ENCODE measurements at regions not wholly inside any gene's neighbourhood (a gene's known extent, or its start where the extent isn't known, plus 50 kb on each side); places are given as distances from the start of the nearest gene placed in this dataset.

DNA sequence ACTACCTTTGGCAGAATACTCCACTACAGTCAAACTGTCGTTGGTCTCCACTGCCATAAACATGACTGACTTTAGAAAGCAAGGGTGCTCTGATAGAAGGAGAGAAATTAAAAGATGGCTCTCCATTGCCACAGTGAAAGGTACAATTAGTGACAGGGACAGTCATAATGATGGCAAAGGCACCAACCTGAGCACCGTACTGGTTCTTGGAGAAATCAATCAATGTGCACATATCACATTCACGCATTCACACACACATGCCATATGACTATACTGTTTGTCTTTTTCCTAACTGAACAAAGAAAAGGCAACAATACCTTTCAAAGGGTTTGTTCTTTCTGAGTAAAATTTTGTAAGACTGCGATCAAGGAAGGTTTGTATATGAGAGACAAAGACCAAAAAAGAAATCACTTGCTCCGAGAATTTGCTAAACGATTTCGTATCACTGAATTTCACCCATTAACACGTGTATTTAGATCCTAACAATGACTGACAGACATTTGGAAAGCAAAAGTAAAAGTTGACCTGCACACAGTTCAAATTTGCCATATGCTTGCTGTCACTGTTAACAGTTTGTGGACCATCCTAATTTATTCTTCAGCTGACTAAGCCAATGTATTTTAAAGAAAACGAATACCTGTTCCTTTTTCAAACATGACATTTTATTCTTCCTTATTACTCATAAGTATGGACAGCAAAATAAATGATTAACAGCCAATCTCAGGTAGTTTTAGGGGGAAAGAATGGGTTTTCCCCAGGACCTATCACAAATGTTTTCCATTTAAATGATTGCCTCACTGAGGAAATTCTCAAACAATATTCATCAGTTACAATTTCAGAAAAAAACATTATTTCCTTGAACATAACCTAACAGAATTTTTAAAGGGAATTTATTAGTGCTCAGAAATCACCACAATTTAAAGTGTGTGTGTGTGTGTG is 644.4 kb downstream of the ZEB2 start:
- POLR2A ChIA-PET: no interaction called here
- DNase-seq (no peak), ATAC-seq (ENCODE audit: low read depth) (no peak)
- H2AFZ ChIP-seq (ENCODE audit: insufficient read depth, low read depth, low read length, poor library complexity, severe bottlenecking): no peak overlapping the region
- H3K4me2 ChIP-seq (replicated peaks; ENCODE audit: low read depth, low read length, poor library complexity, severe bottlenecking): no peak overlapping the region
- no peak overlapping the region for H3K27ac Mint-ChIP-seq
- WGBS (ENCODE audit: insufficient coverage): 92% methylated on average over 5 of the region's 9 CpGs
- no peaks in the 10 kb centered on the region for H3K79me2 ChIP-seq (ENCODE audit: control insufficient read depth, insufficient read depth, low read length)
- H3K36me3 ChIP-seq (replicated peaks in 1 of 2; ENCODE audit: control extremely low read depth in 1 of 2, control insufficient read depth in 1 of 2, extremely low read depth in 1 of 2, insufficient read depth in 2 of 2, low read length in 1 of 2): no peaks in the 10 kb centered on the region
- H3K9me3 Mint-ChIP-seq (ENCODE audit: insufficient read depth): peaks cover 2% of the 10 kb centered on the region
- H3K9ac ChIP-seq (ENCODE audit: low read length): no peak overlapping the region
- no peak overlapping the region for H3K4me3 ChIP-seq (ENCODE audit: control extremely low read depth in 1 of 5, extremely low read depth in 1 of 5, insufficient read depth in 1 of 5, low read depth in 2 of 5, low read length in 4 of 5)
- no peaks in the 10 kb centered on the region for H3K4me1 ChIP-seq (ENCODE audit: control insufficient read depth in 2 of 2, insufficient read depth in 2 of 2, low read length in 2 of 2)
- H3K27me3 Mint-ChIP-seq: no peaks in the 10 kb centered on the region
- no peak overlapping the region for H3K27ac ChIP-seq (ENCODE audit: low read length in 2 of 2)
- H3K9me3 ChIP-seq (ENCODE audit: control extremely low read depth in 1 of 3, control insufficient read depth in 2 of 3, insufficient read depth in 1 of 3, low read length in 2 of 3): no peaks in the 10 kb centered on the region
- intact Hi-C loops (cut with micrococcal nuclease): no loop called here
- no peak for TF ChIP-seq CTCF (IDR thresholded peaks at IDR 0.05)
- no peak for TF ChIP-seq EZH2 (IDR thresholded peaks at IDR 0.05; ENCODE audit: borderline replicate concordance, insufficient read depth, low read depth, low read length, poor library complexity, severe bottlenecking)
- no peak overlapping the region for H3K4me3 Mint-ChIP-seq
- H4K20me1 ChIP-seq (ENCODE audit: control insufficient read depth, insufficient read depth, low read length, poor library complexity, severe bottlenecking): no peaks in the 10 kb centered on the region
- CTCF ChIA-PET: no interaction called here
- no peaks in the 10 kb centered on the region for H3K4me1 Mint-ChIP-seq
- H3K27me3 ChIP-seq (replicated peaks in 1 of 4; ENCODE audit: control extremely low read depth in 1 of 4, control insufficient read depth in 3 of 4, insufficient read depth in 4 of 4, low read length in 3 of 4): no peaks in the 10 kb centered on the region

DNA sequence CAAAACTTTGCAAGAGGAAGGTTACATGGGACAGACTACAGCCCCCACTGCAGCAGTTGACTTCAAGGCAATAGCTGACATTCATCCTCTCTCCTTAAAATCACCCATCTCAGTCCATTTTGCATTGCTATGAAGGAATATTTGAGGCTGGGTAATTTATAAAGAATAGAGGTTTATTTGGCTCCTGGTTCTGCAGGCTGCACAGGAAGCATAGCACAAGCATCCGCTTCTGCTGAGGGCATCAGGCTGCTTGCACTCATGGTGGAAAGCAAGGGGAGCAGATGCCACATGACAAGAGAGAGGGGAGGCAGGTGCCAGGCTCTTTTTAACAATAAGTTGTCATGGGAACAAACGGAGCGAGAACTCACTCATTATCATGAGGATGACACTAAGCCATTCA is 646.0 kb downstream of the ZEB2 start:
- no peaks in the 10 kb centered on the region for H3K36me3 ChIP-seq (replicated peaks in 1 of 2; ENCODE audit: control extremely low read depth in 1 of 2, control insufficient read depth in 1 of 2, extremely low read depth in 1 of 2, insufficient read depth in 2 of 2, low read length in 1 of 2)
- no peaks in the 10 kb centered on the region for H3K79me2 ChIP-seq (ENCODE audit: control insufficient read depth, insufficient read depth, low read length)
- Mint-ChIP-seq H3K4me1 (no peaks in the 10 kb centered on the region), H3K27ac (no peak overlapping the region), H3K9me3 (ENCODE audit: insufficient read depth) (peaks cover 6% of the 10 kb centered on the region), H3K27me3 (no peaks in the 10 kb centered on the region), H3K4me3 (no peak overlapping the region)
- POLR2A ChIA-PET: no interaction called here
- no peak overlapping the region for H2AFZ ChIP-seq (ENCODE audit: insufficient read depth, low read depth, low read length, poor library complexity, severe bottlenecking)
- H3K27ac ChIP-seq (ENCODE audit: low read length in 2 of 2): no peak overlapping the region
- 100% methylated on average over 1 of the region's 3 CpGs for WGBS (ENCODE audit: insufficient coverage)
- ATAC-seq (ENCODE audit: low read depth) (no peak), DNase-seq (no peak)
- no peaks in the 10 kb centered on the region for H3K9me3 ChIP-seq (ENCODE audit: control extremely low read depth in 1 of 3, control insufficient read depth in 2 of 3, insufficient read depth in 1 of 3, low read length in 2 of 3)
- TF ChIP-seq EZH2 (IDR thresholded peaks at IDR 0.05; ENCODE audit: borderline replicate concordance, insufficient read depth, low read depth, low read length, poor library complexity, severe bottlenecking) (no peak), CTCF (IDR thresholded peaks at IDR 0.05) (no peak)
- intact Hi-C loops (cut with micrococcal nuclease): no loop called here
- H3K27me3 ChIP-seq (replicated peaks in 1 of 4; ENCODE audit: control extremely low read depth in 1 of 4, control insufficient read depth in 3 of 4, insufficient read depth in 4 of 4, low read length in 3 of 4): no peaks in the 10 kb centered on the region
- H4K20me1 ChIP-seq (ENCODE audit: control insufficient read depth, insufficient read depth, low read length, poor library complexity, severe bottlenecking): no peaks in the 10 kb centered on the region
- no peak overlapping the region for H3K4me3 ChIP-seq (ENCODE audit: control extremely low read depth in 1 of 5, extremely low read depth in 1 of 5, insufficient read depth in 1 of 5, low read depth in 2 of 5, low read length in 4 of 5)
- H3K9ac ChIP-seq (ENCODE audit: low read length): no peak overlapping the region
- no peaks in the 10 kb centered on the region for H3K4me1 ChIP-seq (ENCODE audit: control insufficient read depth in 2 of 2, insufficient read depth in 2 of 2, low read length in 2 of 2)
- CTCF ChIA-PET: no interaction called here
- no peak overlapping the region for H3K4me2 ChIP-seq (replicated peaks; ENCODE audit: low read depth, low read length, poor library complexity, severe bottlenecking)
